ENCODE measurements at regions not wholly inside any gene's neighbourhood (a gene's known extent, or its start where the extent isn't known, plus 50 kb on each side); places are given as distances from the start of the nearest gene placed in this dataset.

GRCh38 chr4:181536196-181536746 is 706.9 kb upstream of the TENM3 start:
- no peak for DNase-seq (ENCODE audit: low read depth in 2 of 2)

- DNase-seq (ENCODE audit: low read depth in 2 of 2): no peak
These were observed 706.3 kb upstream of the TENM3 start for GRCh38 chr4:181536811-181537434.

DNA sequence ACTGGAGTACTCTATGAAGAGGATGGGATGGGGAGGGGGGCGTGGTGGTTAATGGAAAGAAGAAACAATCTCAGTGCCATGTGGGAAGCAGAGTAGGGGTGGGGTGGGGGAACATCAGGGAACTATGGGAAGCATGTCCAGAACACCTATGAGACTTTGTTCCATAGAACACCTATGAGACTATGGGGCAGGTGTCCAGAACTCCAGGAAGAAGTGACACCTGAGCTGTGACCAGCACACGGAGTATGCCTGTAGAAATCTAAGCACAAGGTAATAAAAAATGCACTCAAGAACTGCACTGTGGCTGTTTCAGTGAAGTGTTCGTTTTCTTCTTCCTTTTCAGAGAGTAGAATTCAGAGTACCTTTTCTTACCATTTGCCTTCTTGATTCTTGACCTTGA is 704.8 kb upstream of the TENM3 start:
- DNase-seq (ENCODE audit: low read depth in 2 of 2): no peak

DNA sequence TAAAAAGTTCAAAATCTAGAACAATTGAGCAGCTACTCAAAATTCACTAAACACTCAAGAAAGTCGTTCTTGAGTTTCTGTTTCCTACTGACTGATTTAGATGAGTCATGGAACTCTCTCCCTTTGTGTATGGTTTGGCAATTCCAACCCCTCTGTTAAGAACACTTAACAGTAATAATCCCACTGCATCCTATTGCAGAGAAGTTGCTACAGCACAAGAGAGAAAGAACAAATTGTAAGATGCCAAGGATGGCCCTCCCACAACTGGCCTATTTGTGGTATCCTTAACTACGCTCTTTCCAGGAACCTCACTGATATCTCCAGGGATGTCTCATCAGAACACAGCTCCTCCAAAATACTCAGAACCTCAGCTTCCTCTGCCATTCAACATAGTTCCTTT is 701.8 kb upstream of the TENM3 start:
- no peak for DNase-seq (ENCODE audit: low read depth in 2 of 2)

DNA sequence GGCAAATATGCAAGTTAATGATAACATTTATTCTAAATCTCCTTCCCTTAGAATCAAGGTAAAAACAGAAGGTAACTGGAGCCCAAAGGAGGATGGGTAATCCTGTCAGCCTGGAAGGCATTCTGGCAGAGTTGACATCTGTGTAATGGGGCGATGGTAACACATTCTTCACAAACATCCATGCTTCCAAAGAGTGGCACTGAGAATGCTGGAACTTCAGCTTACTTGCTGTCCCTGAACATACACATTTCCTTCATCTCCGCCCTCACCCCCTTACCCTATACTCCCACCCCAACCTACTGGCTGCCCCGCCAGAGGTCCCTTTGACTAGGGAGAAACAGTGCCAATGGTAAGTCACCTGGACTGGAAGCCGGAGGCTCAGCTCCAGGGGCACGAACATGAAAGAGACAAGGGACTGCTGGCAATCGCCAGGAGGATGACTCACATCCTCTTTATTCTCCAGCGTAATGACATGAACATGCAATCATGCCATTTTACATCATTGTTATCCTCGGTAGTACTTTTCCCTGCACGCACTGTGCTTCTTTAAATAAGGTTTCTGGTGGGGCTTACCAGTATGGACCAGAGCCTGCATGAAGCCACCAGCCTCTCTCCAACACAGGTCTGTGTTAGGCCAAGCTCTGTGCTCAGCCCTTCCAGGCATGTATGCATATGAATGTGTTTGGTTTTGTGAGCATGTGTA is 694.2 kb upstream of the TENM3 start:
- no peak for DNase-seq (ENCODE audit: low read depth in 2 of 2)

- DNase-seq (ENCODE audit: low read depth in 2 of 2): no peak
These were observed 693.5 kb upstream of the TENM3 start for GRCh38 chr4:181549576-181550188.

DNA sequence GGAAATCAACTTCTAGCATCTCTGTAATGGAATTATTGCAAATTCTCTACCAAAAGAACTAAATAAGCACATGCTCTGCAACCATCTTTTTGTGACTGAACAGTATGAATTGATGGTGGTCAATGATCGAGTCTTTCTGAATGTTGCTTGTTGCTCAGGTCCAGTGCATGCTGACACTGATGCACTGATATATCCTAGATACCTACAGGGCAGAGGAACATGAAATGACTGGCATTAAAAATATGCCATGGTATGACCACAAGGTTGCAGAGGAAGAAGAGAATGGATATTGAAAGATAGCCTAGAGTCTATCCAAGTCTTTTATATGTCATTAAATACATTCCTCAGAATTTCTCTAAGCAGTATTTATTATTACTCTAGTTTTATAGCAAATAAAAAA is 692.8 kb upstream of the TENM3 start:
- DNase-seq (ENCODE audit: low read depth in 2 of 2): no peak

- no peak for DNase-seq (ENCODE audit: low read depth in 2 of 2)
These were observed 683.6 kb upstream of the TENM3 start for GRCh38 chr4:181559637-181560036.

DNA sequence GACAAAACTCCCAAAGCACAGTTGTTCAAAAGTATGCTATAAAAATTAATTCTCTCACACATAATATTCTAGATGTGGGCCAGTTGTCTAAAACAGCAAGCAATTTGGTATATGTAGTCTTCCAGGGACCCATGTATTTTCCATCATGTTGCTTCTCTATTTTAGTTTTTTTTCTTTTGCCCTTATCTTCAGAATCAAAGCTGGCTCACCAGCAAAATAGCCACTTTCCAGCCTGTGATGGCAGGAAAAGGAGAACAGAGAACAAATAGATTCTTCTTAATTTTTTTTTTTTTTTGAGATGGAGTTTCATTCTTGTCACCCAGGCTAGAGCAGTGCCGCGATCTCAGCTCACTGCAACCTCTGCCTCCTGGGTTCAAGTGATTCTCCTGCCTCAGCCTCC is 680.8 kb upstream of the TENM3 start:
- DNase-seq (ENCODE audit: low read depth in 2 of 2): no peak

DNA sequence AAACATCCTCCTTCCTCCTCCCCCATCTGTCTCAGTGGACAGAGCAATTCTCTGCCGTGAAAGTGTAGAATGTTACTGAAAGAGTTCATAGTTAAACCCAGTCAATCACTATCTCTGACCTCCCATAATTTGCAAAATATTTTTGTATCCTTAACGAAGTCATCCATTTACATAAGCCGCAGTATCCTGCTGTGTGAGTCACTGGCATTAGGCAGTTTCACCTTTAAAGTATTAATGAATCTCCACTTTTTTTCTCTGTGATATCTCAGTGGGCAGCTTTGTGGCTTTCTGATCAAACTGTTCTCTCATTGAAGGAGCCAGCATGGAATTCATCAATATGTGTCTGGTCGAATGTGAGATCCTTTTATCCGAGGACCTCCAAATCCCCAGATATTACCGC is 678.6 kb upstream of the TENM3 start:
- no peak for DNase-seq (ENCODE audit: low read depth in 2 of 2)

GRCh38 chr4:181566490-181566889 is 676.7 kb upstream of the TENM3 start:
- no peak for DNase-seq (ENCODE audit: low read depth in 2 of 2)

GRCh38 chr4:181569553-181569952 is 673.6 kb upstream of the TENM3 start:
- no peak for DNase-seq (ENCODE audit: low read depth in 2 of 2)

- DNase-seq (ENCODE audit: low read depth in 2 of 2): no peak
These were observed 664.3 kb upstream of the TENM3 start for GRCh38 chr4:181578911-181579310.

- no peak for DNase-seq (ENCODE audit: low read depth in 2 of 2)
These were observed 663.7 kb upstream of the TENM3 start for GRCh38 chr4:181579486-181579885.

DNA sequence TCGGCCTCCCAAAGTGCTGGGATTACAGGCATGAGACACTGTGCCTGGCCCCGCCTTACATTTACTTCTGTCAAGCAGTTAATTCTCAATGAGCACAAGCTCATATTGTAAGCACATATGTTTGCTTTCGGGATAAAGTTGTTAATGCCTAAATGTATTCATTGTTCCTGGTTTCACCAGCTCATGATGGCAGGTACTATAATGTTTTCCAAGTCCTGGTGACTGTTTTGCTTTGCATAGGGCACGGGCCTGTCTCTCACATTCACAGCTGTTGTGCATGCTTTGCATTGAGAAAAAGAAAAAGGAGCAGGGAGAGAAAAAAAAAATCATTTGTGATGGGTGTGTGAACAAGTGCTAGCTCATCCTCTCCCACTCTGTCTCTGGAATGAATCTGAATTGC is 661.2 kb upstream of the TENM3 start:
- no peak for DNase-seq (ENCODE audit: low read depth in 2 of 2)

DNA sequence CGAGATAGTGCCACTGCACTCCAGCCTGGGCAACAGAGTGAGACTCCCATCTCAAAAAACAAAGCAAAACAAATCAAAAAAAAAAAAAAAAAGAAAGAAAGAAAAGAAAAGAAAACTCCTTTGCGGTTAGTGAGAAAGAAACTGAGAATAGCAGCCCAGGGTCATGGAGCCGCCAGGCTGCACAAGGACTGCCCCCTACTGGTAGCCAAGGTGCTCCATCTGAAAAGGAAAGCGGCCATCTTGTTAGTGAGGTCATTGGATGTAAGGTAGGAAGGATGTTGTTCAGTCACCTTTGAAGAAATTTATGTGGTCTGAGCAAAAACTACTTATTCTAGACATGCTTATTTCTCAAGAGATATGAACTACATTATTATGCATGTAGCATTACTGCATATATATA is 660.6 kb upstream of the TENM3 start:
- no peak for DNase-seq (ENCODE audit: low read depth in 2 of 2)

- no peak for DNase-seq (ENCODE audit: low read depth in 2 of 2)
These were observed 654.4 kb upstream of the TENM3 start for GRCh38 chr4:181588733-181589302.

GRCh38 chr4:181592221-181592745 is 650.9 kb upstream of the TENM3 start:
- DNase-seq (ENCODE audit: low read depth in 2 of 2): no peak

DNA sequence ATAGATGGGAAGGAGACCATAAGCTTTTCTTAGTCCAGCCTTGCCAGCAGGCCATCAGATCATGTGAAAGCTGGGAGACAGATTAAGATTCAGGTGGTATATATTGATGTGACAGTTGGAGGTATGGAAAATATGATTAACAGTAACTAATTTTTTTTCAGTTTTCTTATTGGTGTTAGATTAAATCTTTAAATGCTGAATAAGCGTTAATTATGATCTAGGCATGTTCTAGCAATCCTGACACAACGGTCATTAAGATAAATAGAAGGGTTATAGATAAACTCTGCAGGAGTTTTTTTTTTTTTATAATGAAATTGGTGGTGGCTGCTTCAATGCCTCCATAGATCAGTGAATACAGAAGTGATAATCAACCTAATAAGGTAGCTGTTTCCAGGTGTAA is 649.5 kb upstream of the TENM3 start:
- no peak for DNase-seq (ENCODE audit: low read depth in 2 of 2)

DNA sequence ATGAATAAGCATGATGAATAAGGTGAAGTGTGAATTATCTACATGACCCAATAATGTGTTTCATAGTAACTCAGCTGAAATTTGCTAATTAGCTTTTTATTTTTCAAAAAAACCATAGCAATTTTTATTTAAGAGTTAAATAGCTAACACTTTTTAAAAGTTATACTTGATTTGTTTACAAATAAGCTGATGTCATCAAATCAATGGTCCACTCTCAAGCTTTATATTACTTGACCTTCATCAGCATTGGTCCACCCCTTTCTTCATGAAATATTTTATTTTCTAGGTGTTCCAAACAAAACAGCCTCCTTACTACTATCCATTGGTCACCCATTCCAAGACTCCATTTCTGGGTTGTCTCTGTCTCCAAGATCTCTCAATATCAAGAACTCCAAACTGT is 649.0 kb upstream of the TENM3 start:
- no peak for DNase-seq (ENCODE audit: low read depth in 2 of 2)

DNA sequence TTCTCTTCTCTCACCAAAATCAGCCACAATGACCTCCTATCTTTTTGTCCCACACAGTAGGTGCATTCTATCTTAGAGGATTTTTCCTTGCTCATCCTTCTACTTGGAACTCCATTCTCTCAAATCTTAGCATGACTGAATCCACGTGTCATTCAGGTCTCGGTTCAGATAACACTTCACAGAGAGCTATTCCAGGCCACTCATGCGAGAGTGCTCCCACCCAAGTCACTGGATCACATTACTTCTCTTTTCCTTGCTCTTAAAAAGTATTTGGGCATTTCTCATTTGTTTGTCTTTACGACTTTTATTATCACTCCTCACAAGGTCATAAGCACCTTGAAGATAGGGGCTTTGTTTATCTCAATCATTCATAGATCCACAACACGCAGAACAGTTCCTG is 647.5 kb upstream of the TENM3 start:
- DNase-seq (ENCODE audit: low read depth in 2 of 2): no peak

DNA sequence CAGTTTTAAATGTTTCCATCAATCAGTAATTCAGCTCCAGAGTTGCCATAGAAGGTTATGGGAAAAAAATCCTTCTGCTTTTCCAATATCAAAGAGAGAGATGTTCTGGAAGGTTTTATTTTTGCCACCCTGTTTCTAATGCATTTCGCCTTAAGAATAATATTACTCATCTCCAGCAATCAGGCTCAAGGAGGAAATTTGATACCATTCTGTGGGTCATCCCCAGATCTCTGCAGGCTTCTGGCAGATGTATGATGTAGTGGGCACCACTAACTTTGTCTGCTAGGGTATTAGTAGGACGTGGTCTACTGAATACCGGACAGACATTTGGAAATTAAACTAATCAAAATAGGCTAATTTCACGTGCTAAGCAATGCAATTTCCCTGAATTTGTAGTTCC is 645.4 kb upstream of the TENM3 start:
- no peak for DNase-seq (ENCODE audit: low read depth in 2 of 2)

GRCh38 chr4:181599134-181599533 is 644.1 kb upstream of the TENM3 start:
- no peak for DNase-seq (ENCODE audit: low read depth in 2 of 2)
